Liver (tissue), 8 donors: ENCODE measurements at regions not wholly inside any gene's neighbourhood (a gene's known extent, or its start where the extent isn't known, plus 50 kb on each side); places are given as distances from the start of the nearest gene placed in this dataset.

Experiments
- DNase-seq: peaks from one replicate; pipeline ENCODE4 v3.0.0-alpha.2; 2017; ENCODE audit warnings: low spot score
- H3K27ac ChIP-seq, 2 donors: one replicate each; pipeline ENCODE4 v1.7.0; 2013; ENCODE audit warnings: inconsistent platforms in 2 of 2, low read length in 2 of 2, control low read depth in 1 of 2, low read depth in 1 of 2, mild to moderate bottlenecking in 1 of 2
- H3K27me3 ChIP-seq, 4 donors: one replicate each; pipeline versions ENCODE4 v1.6.1 to v1.7.0; 2013; ENCODE audit warnings: low read length in 3 of 4, inconsistent platforms in 1 of 4, mild to moderate bottlenecking in 1 of 4, moderate library complexity in 1 of 4; ENCODE audit not compliant: control insufficient read depth in 4 of 4, insufficient read depth in 4 of 4
- H3K36me3 ChIP-seq, 4 donors: one replicate each; pipeline versions ENCODE4 v1.6.1 to v1.7.0; 2013; ENCODE audit warnings: low read length in 3 of 4, mild to moderate bottlenecking in 3 of 4, low read depth in 1 of 4, moderate library complexity in 1 of 4; ENCODE audit not compliant: control insufficient read depth in 4 of 4, insufficient read depth in 3 of 4
- H3K4me1 ChIP-seq, 4 donors: one replicate each; pipeline versions ENCODE4 v1.6.1 to v1.7.0; 2013; ENCODE audit warnings: low read length in 3 of 4, mild to moderate bottlenecking in 3 of 4, moderate library complexity in 1 of 4; ENCODE audit not compliant: control insufficient read depth in 4 of 4, insufficient read depth in 4 of 4
- H3K4me3 ChIP-seq, 3 donors: one replicate each; pipeline versions ENCODE4 v1.6.1 to v1.7.0; 2013; ENCODE audit warnings: low read length in 3 of 3, control low read depth in 1 of 3, low read depth in 1 of 3, mild to moderate bottlenecking in 1 of 3
- H3K9ac ChIP-seq, 2 donors: one replicate each; pipeline ENCODE4 v1.7.0; 2013; ENCODE audit warnings: low read length in 2 of 2, mild to moderate bottlenecking in 2 of 2, moderate library complexity in 2 of 2, control low read depth in 1 of 2, low read depth in 1 of 2
- H3K9me3 ChIP-seq, 4 donors: one replicate each; pipeline versions ENCODE4 v1.6.1 to v1.7.0; 2013; ENCODE audit warnings: low read length in 3 of 4; ENCODE audit not compliant: control insufficient read depth in 4 of 4
- ATF3 ChIP-seq: IDR thresholded peaks from 2 replicates; pipeline ENCODE4 v1.6.1; 2016; ENCODE audit warnings: antibody characterized with exemption
- CTCF ChIP-seq: fragments of 150-350 bp; IDR thresholded peaks from 2 replicates; pipeline ENCODE4 v1.5.1; 2017; ENCODE audit warnings: improper control_type of control experiment, low read depth, low read length; ENCODE audit not compliant: missing input control
- EGR1 ChIP-seq, 2 donors: IDR thresholded peaks; 2 replicates each; pipeline ENCODE4 v1.6.1; 2016 to 2018; ENCODE audit warnings: antibody characterized with exemption in 2 of 2, low read depth in 2 of 2
- FOXA1 ChIP-seq: IDR thresholded peaks from 2 replicates; pipeline ENCODE4 v1.6.1; 2016; ENCODE audit warnings: antibody characterized with exemption
- FOXA2 ChIP-seq: IDR thresholded peaks from 2 replicates; pipeline ENCODE4 v1.6.1; 2016; ENCODE audit warnings: antibody characterized with exemption
- GABPA ChIP-seq, 2 donors: IDR thresholded peaks in 1 of 2; conservative IDR thresholded peaks in 1 of 2; 2 replicates each; pipeline ENCODE4 v1.6.1; 2016; ENCODE audit warnings: antibody characterized with exemption in 2 of 2, mild to moderate bottlenecking in 1 of 2, moderate library complexity in 1 of 2
- HNF4A ChIP-seq, 2 donors: conservative IDR thresholded peaks; 2 replicates each; pipeline ENCODE4 v1.6.1; 2016; ENCODE audit warnings: antibody characterized with exemption in 2 of 2, mild to moderate bottlenecking in 2 of 2
- HNF4G ChIP-seq: IDR thresholded peaks from 2 replicates; pipeline ENCODE4 v1.6.1; 2016; ENCODE audit warnings: antibody characterized with exemption
- JUND ChIP-seq, 2 donors: IDR thresholded peaks; 2 replicates each; pipeline ENCODE4 v1.6.1; 2016; ENCODE audit warnings: antibody characterized with exemption in 2 of 2
- MAX ChIP-seq: IDR thresholded peaks from 2 replicates; pipeline ENCODE4 v1.6.1; 2016; ENCODE audit warnings: antibody characterized with exemption
- NR2F2 ChIP-seq: IDR thresholded peaks from 2 replicates; pipeline ENCODE4 v1.6.1; 2016; ENCODE audit warnings: antibody characterized with exemption
- RAD21 ChIP-seq, 2 donors: IDR thresholded peaks; 2 replicates each; pipeline ENCODE4 v1.6.1; 2016; ENCODE audit warnings: antibody characterized with exemption in 2 of 2, mild to moderate bottlenecking in 2 of 2
- REST ChIP-seq: IDR thresholded peaks from 2 replicates; pipeline ENCODE4 v1.6.1; 2016; ENCODE audit warnings: antibody characterized with exemption, mild to moderate bottlenecking
- RXRA ChIP-seq, 2 donors: IDR thresholded peaks; 2 replicates each; pipeline ENCODE4 v1.6.1; 2017 to 2018; ENCODE audit warnings: antibody characterized with exemption in 2 of 2, mild to moderate bottlenecking in 1 of 2
- SP1 ChIP-seq: IDR thresholded peaks from 2 replicates; pipeline ENCODE4 v1.6.1; 2018; ENCODE audit warnings: antibody characterized with exemption, mild to moderate bottlenecking
- TAF1 ChIP-seq: conservative IDR thresholded peaks from 2 replicates; pipeline ENCODE4 v1.6.1; 2016; ENCODE audit warnings: antibody characterized with exemption, mild to moderate bottlenecking
- YY1 ChIP-seq: IDR thresholded peaks from 2 replicates; pipeline ENCODE4 v1.6.1; 2016; ENCODE audit warnings: antibody characterized with exemption, mild to moderate bottlenecking
- ZBTB33 ChIP-seq: IDR thresholded peaks from 2 replicates; pipeline ENCODE4 v1.6.1; 2016; ENCODE audit warnings: antibody characterized with exemption
- WGBS: extraction: QIAGEN DNeasy Blood & Tissue Kit; methylation state at CpG from one replicate; pipeline ENCODE4 v1.1.7; 2013; 5-methylcytosine and 5-hydroxymethylcytosine counted together
- donor health status: healthy.
- donor health status: healthy.
- donor health status: healthy.
- donor health status: healthy.
- donor health status: healthy.

GRCh38 chr10:130744631-130745030 is 566.9 kb downstream of the TCERG1L start:
- no peak for DNase-seq
- H3K27ac ChIP-seq, result no peak overlapping the region

GRCh38 chr10:130745251-130745650 is 566.3 kb downstream of the TCERG1L start:
- no peak for DNase-seq
- Histone ChIP-seq H3K4me3 (no peak overlapping the region), H3K9ac (no peak overlapping the region), H3K4me1 (no peaks in the 10 kb centered on the region), H3K27me3 (peaks cover 0 to 2% (median under 1%) of the 10 kb centered on the region in 4 donors), H3K9me3 (no peaks in the 10 kb centered on the region), H3K27ac (no peak overlapping the region), H3K36me3 (no peaks in the 10 kb centered on the region)
- 50% methylated on average over 5 of the region's 5 CpGs for WGBS
- TF ChIP-seq CTCF, result no peak
- TF ChIP-seq TAF1, result no peak
- TF ChIP-seq GABPA (IDR thresholded peaks at IDR 0.05 in 1 of 2, conservative IDR thresholded peaks at IDR 0.05 in 1 of 2), result no peak
- no peak for TF ChIP-seq FOXA2
- no peak for TF ChIP-seq FOXA1
- TF ChIP-seq HNF4A (conservative IDR thresholded peaks at IDR 0.05), result no peak
- no peak for TF ChIP-seq MAX
- no peak for TF ChIP-seq ATF3
- no peak for TF ChIP-seq NR2F2
- no peak for TF ChIP-seq HNF4G
- TF ChIP-seq JUND (IDR thresholded peaks at IDR 0.05), result no peak
- no peak for TF ChIP-seq EGR1 (IDR thresholded peaks at IDR 0.05; ENCODE audit: low read depth in 2 of 2)
- no peak for TF ChIP-seq RXRA (IDR thresholded peaks at IDR 0.05)
- TF ChIP-seq YY1, result no peak
- no peak for TF ChIP-seq ZBTB33
- no peak for TF ChIP-seq REST
- TF ChIP-seq RAD21 (IDR thresholded peaks at IDR 0.05), result no peak
- TF ChIP-seq SP1, result no peak

More at GRCh38 chr10:130744631-130745030, 566.9 kb downstream of the TCERG1L start:
- WGBS, result 55% methylated on average over 8 of the region's 8 CpGs
- peaks cover 0 to 2% (median 0%) of the 10 kb centered on the region in 4 donors for H3K27me3 ChIP-seq
- H3K9ac ChIP-seq, result no peak overlapping the region
- no peaks in the 10 kb centered on the region for H3K9me3 ChIP-seq
- TF ChIP-seq EGR1 (IDR thresholded peaks at IDR 0.05; ENCODE audit: low read depth in 2 of 2) (no peak), HNF4G (no peak), RAD21 (IDR thresholded peaks at IDR 0.05) (no peak), ZBTB33 (no peak), TAF1 (no peak), RXRA (IDR thresholded peaks at IDR 0.05) (no peak), YY1 (no peak), JUND (IDR thresholded peaks at IDR 0.05) (no peak), NR2F2 (no peak)
- no peaks in the 10 kb centered on the region for H3K4me1 ChIP-seq
- no peaks in the 10 kb centered on the region for H3K36me3 ChIP-seq
- H3K4me3 ChIP-seq, result no peak overlapping the region
